ENCODE measurements at regions not wholly inside any gene's neighbourhood (a gene's known extent, or its start where the extent isn't known, plus 50 kb on each side); places are given as distances from the start of the nearest gene placed in this dataset.

- H3K9ac ChIP-seq (ENCODE audit: low read length) = no peak overlapping the region
- peaks cover 2% of the 10 kb centered on the region for H3K4me1 ChIP-seq (ENCODE audit: insufficient read depth, low read length)
- H3K27me3 ChIP-seq (ENCODE audit: control insufficient read depth in 1 of 2, insufficient read depth in 2 of 2, low read length in 2 of 2) = no peaks in the 10 kb centered on the region
- no peak overlapping the region for H3K27ac ChIP-seq (ENCODE audit: low read depth, low read length)
- H3K4me3 ChIP-seq (ENCODE audit: low read depth in 1 of 2, low read length in 2 of 2) = no peak overlapping the region
- H3K9me3 ChIP-seq (ENCODE audit: low read length) = no peaks in the 10 kb centered on the region
- H3K36me3 ChIP-seq (ENCODE audit: insufficient read depth, low read length) = peaks cover 23% of the 10 kb centered on the region
These were observed 305.8 kb upstream of the TPM1 start for GRCh38 chr15:62736756-62737155.

GRCh38 chr15:62737551-62737950, 305.0 kb upstream of the TPM1 start:
- no peaks in the 10 kb centered on the region for H3K9me3 ChIP-seq (ENCODE audit: low read length)
- H3K4me3 ChIP-seq (ENCODE audit: low read depth in 1 of 2, low read length in 2 of 2) = no peak overlapping the region
- no peak overlapping the region for H3K27ac ChIP-seq (ENCODE audit: low read depth, low read length)
- peaks cover 23% of the 10 kb centered on the region for H3K36me3 ChIP-seq (ENCODE audit: insufficient read depth, low read length)
- H3K9ac ChIP-seq (ENCODE audit: low read length) = no peak overlapping the region
- H3K27me3 ChIP-seq (ENCODE audit: control insufficient read depth in 1 of 2, insufficient read depth in 2 of 2, low read length in 2 of 2) = no peaks in the 10 kb centered on the region
- H3K4me1 ChIP-seq (ENCODE audit: insufficient read depth, low read length) = peaks cover 10% of the 10 kb centered on the region

- H3K27me3 ChIP-seq (ENCODE audit: control insufficient read depth in 1 of 2, insufficient read depth in 2 of 2, low read length in 2 of 2) = no peaks in the 10 kb centered on the region
- peaks cover 23% of the 10 kb centered on the region for H3K36me3 ChIP-seq (ENCODE audit: insufficient read depth, low read length)
- H3K9ac ChIP-seq (ENCODE audit: low read length) = no peak overlapping the region
- H3K4me1 ChIP-seq (ENCODE audit: insufficient read depth, low read length) = peaks cover 16% of the 10 kb centered on the region
- H3K4me3 ChIP-seq (ENCODE audit: low read depth in 1 of 2, low read length in 2 of 2) = no peak overlapping the region
- H3K9me3 ChIP-seq (ENCODE audit: low read length) = no peaks in the 10 kb centered on the region
- H3K27ac ChIP-seq (ENCODE audit: low read depth, low read length) = no peak overlapping the region
These were observed 303.5 kb upstream of the TPM1 start for GRCh38 chr15:62739082-62739481.

GRCh38 chr15:62739507-62739906, 303.0 kb upstream of the TPM1 start:
- Histone ChIP-seq H3K36me3 (ENCODE audit: insufficient read depth, low read length) (peaks cover 23% of the 10 kb centered on the region), H3K27ac (ENCODE audit: low read depth, low read length) (no peak overlapping the region), H3K27me3 (ENCODE audit: control insufficient read depth in 1 of 2, insufficient read depth in 2 of 2, low read length in 2 of 2) (no peaks in the 10 kb centered on the region), H3K4me3 (ENCODE audit: low read depth in 1 of 2, low read length in 2 of 2) (no peak overlapping the region), H3K4me1 (ENCODE audit: insufficient read depth, low read length) (peaks cover 16% of the 10 kb centered on the region), H3K9me3 (ENCODE audit: low read length) (no peaks in the 10 kb centered on the region), H3K9ac (ENCODE audit: low read length) (no peak overlapping the region)

- Histone ChIP-seq H3K4me1 (ENCODE audit: insufficient read depth, low read length) (peaks cover 16% of the 10 kb centered on the region), H3K36me3 (ENCODE audit: insufficient read depth, low read length) (peaks cover 23% of the 10 kb centered on the region), H3K27me3 (ENCODE audit: control insufficient read depth in 1 of 2, insufficient read depth in 2 of 2, low read length in 2 of 2) (no peaks in the 10 kb centered on the region), H3K27ac (ENCODE audit: low read depth, low read length) (no peak overlapping the region), H3K9ac (ENCODE audit: low read length) (no peak overlapping the region), H3K9me3 (ENCODE audit: low read length) (no peaks in the 10 kb centered on the region), H3K4me3 (ENCODE audit: low read depth in 1 of 2, low read length in 2 of 2) (no peak overlapping the region)
These were observed 302.2 kb upstream of the TPM1 start for GRCh38 chr15:62740141-62741004.

GRCh38 chr15:62741106-62741505, 301.4 kb upstream of the TPM1 start:
- H3K4me3 ChIP-seq (ENCODE audit: low read depth in 1 of 2, low read length in 2 of 2) = no peak overlapping the region
- no peaks in the 10 kb centered on the region for H3K9me3 ChIP-seq (ENCODE audit: low read length)
- no peak overlapping the region for H3K27ac ChIP-seq (ENCODE audit: low read depth, low read length)
- no peaks in the 10 kb centered on the region for H3K27me3 ChIP-seq (ENCODE audit: control insufficient read depth in 1 of 2, insufficient read depth in 2 of 2, low read length in 2 of 2)
- H3K9ac ChIP-seq (ENCODE audit: low read length) = no peak overlapping the region
- peaks cover 23% of the 10 kb centered on the region for H3K36me3 ChIP-seq (ENCODE audit: insufficient read depth, low read length)
- H3K4me1 ChIP-seq (ENCODE audit: insufficient read depth, low read length) = peaks cover 16% of the 10 kb centered on the region

GRCh38 chr15:62742409-62743171, 300.0 kb upstream of the TPM1 start:
- Histone ChIP-seq H3K27ac (ENCODE audit: low read depth, low read length) (no peak overlapping the region), H3K9me3 (ENCODE audit: low read length) (no peaks in the 10 kb centered on the region), H3K4me1 (ENCODE audit: insufficient read depth, low read length) (peaks cover 16% of the 10 kb centered on the region), H3K36me3 (ENCODE audit: insufficient read depth, low read length) (peaks cover 18% of the 10 kb centered on the region), H3K4me3 (ENCODE audit: low read depth in 1 of 2, low read length in 2 of 2) (peak overlapping the region in 1 of 2 donors; percentile 18), H3K9ac (ENCODE audit: low read length) (no peak overlapping the region), H3K27me3 (ENCODE audit: control insufficient read depth in 1 of 2, insufficient read depth in 2 of 2, low read length in 2 of 2) (no peaks in the 10 kb centered on the region)

- Histone ChIP-seq H3K36me3 (ENCODE audit: insufficient read depth, low read length) (no peaks in the 10 kb centered on the region), H3K4me3 (ENCODE audit: low read depth in 1 of 2, low read length in 2 of 2) (no peak overlapping the region), H3K9me3 (ENCODE audit: low read length) (no peaks in the 10 kb centered on the region), H3K4me1 (ENCODE audit: insufficient read depth, low read length) (peaks cover 16% of the 10 kb centered on the region), H3K27me3 (ENCODE audit: control insufficient read depth in 1 of 2, insufficient read depth in 2 of 2, low read length in 2 of 2) (no peaks in the 10 kb centered on the region), H3K27ac (ENCODE audit: low read depth, low read length) (no peak overlapping the region), H3K9ac (ENCODE audit: low read length) (no peak overlapping the region)
These were observed 296.8 kb upstream of the TPM1 start for GRCh38 chr15:62745621-62746225.

- no peaks in the 10 kb centered on the region for H3K4me1 ChIP-seq (ENCODE audit: insufficient read depth, low read length)
- no peak overlapping the region for H3K27ac ChIP-seq (ENCODE audit: low read depth, low read length)
- H3K36me3 ChIP-seq (ENCODE audit: insufficient read depth, low read length) = no peaks in the 10 kb centered on the region
- H3K4me3 ChIP-seq (ENCODE audit: low read depth in 1 of 2, low read length in 2 of 2) = no peak overlapping the region
- H3K9me3 ChIP-seq (ENCODE audit: low read length) = no peaks in the 10 kb centered on the region
- H3K9ac ChIP-seq (ENCODE audit: low read length) = no peak overlapping the region
- H3K27me3 ChIP-seq (ENCODE audit: control insufficient read depth in 1 of 2, insufficient read depth in 2 of 2, low read length in 2 of 2) = no peaks in the 10 kb centered on the region
These were observed 294.4 kb upstream of the TPM1 start for GRCh38 chr15:62748196-62748595.

- Histone ChIP-seq H3K4me1 (ENCODE audit: insufficient read depth, low read length) (no peaks in the 10 kb centered on the region), H3K9ac (ENCODE audit: low read length) (no peak overlapping the region), H3K4me3 (ENCODE audit: low read depth in 1 of 2, low read length in 2 of 2) (no peak overlapping the region), H3K27me3 (ENCODE audit: control insufficient read depth in 1 of 2, insufficient read depth in 2 of 2, low read length in 2 of 2) (no peaks in the 10 kb centered on the region), H3K9me3 (ENCODE audit: low read length) (no peaks in the 10 kb centered on the region), H3K36me3 (ENCODE audit: insufficient read depth, low read length) (no peaks in the 10 kb centered on the region), H3K27ac (ENCODE audit: low read depth, low read length) (no peak overlapping the region)
These were observed 293.3 kb upstream of the TPM1 start for GRCh38 chr15:62749036-62749815.

- Histone ChIP-seq H3K4me1 (ENCODE audit: insufficient read depth, low read length) (no peaks in the 10 kb centered on the region), H3K27me3 (ENCODE audit: control insufficient read depth in 1 of 2, insufficient read depth in 2 of 2, low read length in 2 of 2) (no peaks in the 10 kb centered on the region), H3K9me3 (ENCODE audit: low read length) (no peaks in the 10 kb centered on the region), H3K4me3 (ENCODE audit: low read depth in 1 of 2, low read length in 2 of 2) (no peak overlapping the region), H3K27ac (ENCODE audit: low read depth, low read length) (no peak overlapping the region), H3K36me3 (ENCODE audit: insufficient read depth, low read length) (peaks cover 2% of the 10 kb centered on the region), H3K9ac (ENCODE audit: low read length) (no peak overlapping the region)
These were observed 292.1 kb upstream of the TPM1 start for GRCh38 chr15:62750471-62750870.
